ENCODE measurements at regions not wholly inside any gene's neighbourhood (a gene's known extent, or its start where the extent isn't known, plus 50 kb on each side); places are given as distances from the start of the nearest gene placed in this dataset.

DNA sequence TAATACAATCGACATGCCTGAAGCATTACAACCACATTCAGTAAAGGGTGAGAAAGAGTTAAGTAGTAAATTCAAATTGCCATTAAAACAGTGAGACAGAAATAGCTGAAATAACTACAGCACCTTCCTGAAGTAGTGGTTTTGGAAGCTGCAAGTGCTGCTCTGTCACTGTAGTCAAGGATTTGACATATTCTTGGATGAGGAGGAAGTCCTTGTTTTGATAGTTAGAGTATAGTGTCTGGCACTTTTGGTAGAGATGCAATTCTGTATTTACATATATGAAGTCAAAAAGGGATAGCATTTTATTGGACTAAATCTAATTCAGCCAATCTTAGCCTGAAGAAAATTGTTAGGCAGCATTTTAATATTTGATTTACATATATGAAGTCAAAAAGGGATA, 1559.6 kb downstream of the TECRL start:
- TF ChIP-seq, protein P1, sequence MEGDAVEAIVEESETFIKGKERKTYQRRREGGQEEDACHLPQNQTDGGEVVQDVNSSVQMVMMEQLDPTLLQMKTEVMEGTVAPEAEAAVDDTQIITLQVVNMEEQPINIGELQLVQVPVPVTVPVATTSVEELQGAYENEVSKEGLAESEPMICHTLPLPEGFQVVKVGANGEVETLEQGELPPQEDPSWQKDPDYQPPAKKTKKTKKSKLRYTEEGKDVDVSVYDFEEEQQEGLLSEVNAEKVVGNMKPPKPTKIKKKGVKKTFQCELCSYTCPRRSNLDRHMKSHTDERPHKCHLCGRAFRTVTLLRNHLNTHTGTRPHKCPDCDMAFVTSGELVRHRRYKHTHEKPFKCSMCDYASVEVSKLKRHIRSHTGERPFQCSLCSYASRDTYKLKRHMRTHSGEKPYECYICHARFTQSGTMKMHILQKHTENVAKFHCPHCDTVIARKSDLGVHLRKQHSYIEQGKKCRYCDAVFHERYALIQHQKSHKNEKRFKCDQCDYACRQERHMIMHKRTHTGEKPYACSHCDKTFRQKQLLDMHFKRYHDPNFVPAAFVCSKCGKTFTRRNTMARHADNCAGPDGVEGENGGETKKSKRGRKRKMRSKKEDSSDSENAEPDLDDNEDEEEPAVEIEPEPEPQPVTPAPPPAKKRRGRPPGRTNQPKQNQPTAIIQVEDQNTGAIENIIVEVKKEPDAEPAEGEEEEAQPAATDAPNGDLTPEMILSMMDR (IDR thresholded peaks at IDR 0.05), result no peak
- no peak for TF ChIP-seq POLR2A (IDR thresholded peaks at IDR 0.05)

Measured in ovary (tissue), 3 donors.